ENCODE measurements at regions not wholly inside any gene's neighbourhood (a gene's known extent, or its start where the extent isn't known, plus 50 kb on each side); places are given as distances from the start of the nearest gene placed in this dataset.

GRCh38 chr9:629146-629545 is 212.4 kb upstream of the DMRT1 start:
- TF ChIP-seq ZNF830 (tag by site-specific recombination; IDR thresholded peaks at IDR 0.05; ENCODE audit: low read depth) (no peak), ZNF138 (tag by site-specific recombination; IDR thresholded peaks at IDR 0.05; ENCODE audit: borderline replicate concordance) (no peak), KLF16 (tag by site-specific recombination; IDR thresholded peaks at IDR 0.05) (no peak), SP2 (tag by site-specific recombination; IDR thresholded peaks at IDR 0.05) (no peak)

Measured in HEK293 (cell line).